K562 (cell line): ENCODE measurements at regions not wholly inside any gene's neighbourhood (a gene's known extent, or its start where the extent isn't known, plus 50 kb on each side); places are given as distances from the start of the nearest gene placed in this dataset.

Experiments
- ATAC-seq: fragments of 200-7000 bp; cut with Tn5 transposase; 3 replicates; pipeline ENCODE4 v1.9.1; 2020; ENCODE audit warnings: moderate library complexity
- BruUV-seq: library from RNA; stranded (reverse); fragments of 400-500 nt; replicated peaks from 2 replicates; lab custom pipeline; 2021; lab: Mats Ljungman, UMichigan
- CTCF ChIA-PET: fragments of 300-600 bp; formaldehyde crosslinking; extraction: SDS; loops from one replicate; lab custom pipeline; 2021; ENCODE audit warnings: low intra/inter-chr PET ratio; lab: Yijun Ruan, JAX
- POLR2A ChIA-PET: fragments of 300-600, 350-650 bp; sonication (Branson Sonifier 250); formaldehyde crosslinking; extraction: SDS; loops from one replicate; lab custom pipeline; 2021; ENCODE audit warnings: antibody characterized with exemption, inconsistent platforms; lab: Yijun Ruan, JAX
- DNase-seq, 4 experiments: peaks; one replicate each; pipeline versions ENCODE4 v3.0.0 to v3.0.0-alpha.2; 2011 to 2018; ENCODE audit warnings: low spot score in 3 of 4, mixed read lengths in 3 of 4; ENCODE audit errors: extremely low read depth in 1 of 4
- FAIRE-seq: peaks from 2 replicates; lab custom pipeline; 2011; peaks lifted over from hg19 to GRCh38; lab: Jason Lieb, UNC
- H2AFZ ChIP-seq: 2 replicates; pipeline ENCODE4 v1.6.0; 2011; ENCODE audit warnings: low read depth, low read length, control low read depth, inconsistent platforms
- H3K27ac ChIP-seq: fragments of 200-600 bp; 3 replicates; pipeline ENCODE4 v1.8.0; 2011; ENCODE audit warnings: low read depth, mild to moderate bottlenecking, control low read depth, inconsistent platforms, low read length, moderate library complexity, mixed read lengths; ENCODE audit errors: extremely low read depth
- H3K27me3 ChIP-seq, 2 experiments: fragments of 300-600 bp in 1 of 2; 2 replicates in 1 of 2; 3 replicates in 1 of 2; pipeline versions ENCODE4 v1.6.0 to v1.8.0; 2011; ENCODE audit warnings: inconsistent platforms in 2 of 2, low read length in 2 of 2, mild to moderate bottlenecking in 1 of 2, mixed read lengths in 1 of 2, moderate library complexity in 1 of 2; ENCODE audit not compliant: control insufficient read depth in 2 of 2, insufficient read depth in 2 of 2
- H3K36me3 ChIP-seq: fragments of 300-600 bp; 3 replicates; pipeline ENCODE4 v1.8.0; 2011; ENCODE audit warnings: mild to moderate bottlenecking, low read length, inconsistent platforms; ENCODE audit not compliant: control insufficient read depth, insufficient read depth
- H3K4me1 ChIP-seq, 2 experiments: fragments of 200-600 bp in 1 of 2; replicated peaks in 1 of 2; 2 replicates in 1 of 2; 3 replicates in 1 of 2; pipeline versions ENCODE4 v1.5.1 to v1.8.0; 2011; ENCODE audit warnings: inconsistent platforms in 2 of 2, low read length in 2 of 2, mild to moderate bottlenecking in 1 of 2, mixed read lengths in 1 of 2, moderate library complexity in 1 of 2; ENCODE audit not compliant: control insufficient read depth in 2 of 2, insufficient read depth in 2 of 2
- H3K4me2 ChIP-seq: 2 replicates; pipeline ENCODE4 v1.6.1; 2011; ENCODE audit warnings: low read length, control low read depth, inconsistent platforms, mixed read lengths; ENCODE audit not compliant: insufficient read depth
- H3K4me3 ChIP-seq: fragments of 200-600 bp; sonication (generic), shearing (Covaris generic); 2 replicates; pipeline ENCODE4 v1.5.1; 2016; ENCODE audit warnings: control low read depth, inconsistent platforms
- H3K79me2 ChIP-seq: fragments of 200-600 bp; 3 replicates; pipeline ENCODE4 v1.8.0; 2011; ENCODE audit warnings: low read length, inconsistent platforms; ENCODE audit not compliant: control insufficient read depth, insufficient read depth
- H3K9ac ChIP-seq, 2 experiments: 2 replicates each; pipeline versions ENCODE4 v1.6.0 to v1.6.1; 2011; ENCODE audit warnings: low read depth in 2 of 2, low read length in 2 of 2, control low read depth in 1 of 2, inconsistent platforms in 1 of 2, mild to moderate bottlenecking in 1 of 2, mixed read lengths in 1 of 2; ENCODE audit not compliant: insufficient read depth in 1 of 2
- H3K9me1 ChIP-seq: one replicate; pipeline ENCODE4 v1.6.0; 2011; ENCODE audit warnings: inconsistent platforms, mild to moderate bottlenecking, low read length, moderate library complexity; ENCODE audit not compliant: control insufficient read depth, insufficient read depth
- H3K9me3 ChIP-seq: replicated peaks from 2 replicates; pipeline ENCODE4 v1.5.1; 2011; ENCODE audit warnings: low read depth, low read length, inconsistent platforms; ENCODE audit not compliant: control insufficient read depth, insufficient read depth
- H4K20me1 ChIP-seq: replicated peaks from 2 replicates; pipeline ENCODE4 v1.6.1; 2011; ENCODE audit warnings: low read length, inconsistent platforms, mixed read lengths; ENCODE audit not compliant: control insufficient read depth, insufficient read depth
- ARNT ChIP-seq, 2 experiments: fragments of 450-650 bp; IDR thresholded peaks; 2 replicates each; pipeline ENCODE4 v1.6.1; 2016; ENCODE audit warnings: mild to moderate bottlenecking in 1 of 2
- ATF1 ChIP-seq, 2 experiments: fragments of 450-650 bp in 1 of 2; IDR thresholded peaks; 2 replicates each; pipeline ENCODE4 v1.6.1; 2016; ENCODE audit warnings: missing compliant biosample characterization in 1 of 2, missing genetic modification characterization in 1 of 2
- C11orf30 ChIP-seq: fragments of 450-650 bp; IDR thresholded peaks from 2 replicates; pipeline ENCODE4 v1.6.1; 2016; ENCODE audit warnings: low read depth, mild to moderate bottlenecking
- CBFA2T3 ChIP-seq: fragments of 450-650 bp; IDR thresholded peaks from 2 replicates; pipeline ENCODE4 v1.6.1; 2017
- GABPB1 ChIP-seq: sonication (generic); formaldehyde crosslinking; IDR thresholded peaks from 2 replicates; pipeline ENCODE4 v1.8.0; 2022; ENCODE audit warnings: mild to moderate bottlenecking, missing genetic modification reagents
- HDAC3 ChIP-seq: fragments of 450-650 bp; IDR thresholded peaks from 2 replicates; pipeline ENCODE4 v1.6.1; 2018; ENCODE audit warnings: borderline replicate concordance, mild to moderate bottlenecking, moderate library complexity; ENCODE audit not compliant: partially characterized antibody
- ILK ChIP-seq: fragments of 450-650 bp; IDR thresholded peaks from 2 replicates; pipeline ENCODE4 v1.6.1; 2016; ENCODE audit warnings: missing genetic modification characterization, low read depth, mild to moderate bottlenecking, missing compliant biosample characterization, moderate library complexity, borderline replicate concordance
- KAT7 ChIP-seq: sonication (generic); formaldehyde crosslinking; IDR thresholded peaks from 2 replicates; pipeline ENCODE4 v1.8.0; 2022; ENCODE audit warnings: missing genetic modification reagents, mild to moderate bottlenecking, borderline replicate concordance
- MTA1 ChIP-seq: fragments of 450-650 bp; IDR thresholded peaks from 2 replicates; pipeline ENCODE4 v1.6.1; 2017; ENCODE audit warnings: borderline replicate concordance
- NR3C1 ChIP-seq: sonication (generic); formaldehyde crosslinking; IDR thresholded peaks from 2 replicates; pipeline ENCODE4 v1.8.1; 2022; ENCODE audit warnings: missing genetic modification reagents
- OTX1 ChIP-seq: fragments of 450-650 bp; formaldehyde crosslinking; IDR thresholded peaks from 2 replicates; pipeline ENCODE4 v1.4.0; 2022; ENCODE audit warnings: mild to moderate bottlenecking
- TEAD4 ChIP-seq, 2 experiments: sonication (generic) in 1 of 2; formaldehyde crosslinking in 1 of 2; IDR thresholded peaks; 2 replicates each; pipeline versions ENCODE4 v1.6.1 to v1.8.0; 2012 to 2022; ENCODE audit warnings: borderline replicate concordance in 1 of 2, inconsistent platforms in 1 of 2, low read length in 1 of 2, mild to moderate bottlenecking in 1 of 2, missing genetic modification reagents in 1 of 2
- ZBED1 ChIP-seq: IDR thresholded peaks from 2 replicates; pipeline ENCODE4 v1.6.1; 2014
- ZFX ChIP-seq: sonication (generic); formaldehyde crosslinking; IDR thresholded peaks from 2 replicates; pipeline ENCODE4 v1.8.0; 2022; ENCODE audit warnings: mild to moderate bottlenecking, missing genetic modification reagents, moderate library complexity
- ZNF551 ChIP-seq: fragments of 250-450 bp; sonication (Bioruptor Pico); IDR thresholded peaks from 2 replicates; pipeline ENCODE4 v1.5.0; 2021; ENCODE audit warnings: mild to moderate bottlenecking, moderate library complexity
- WGBS: fragments of 100-300 bp; shearing (Covaris generic); methylation state at CpG from one replicate; pipeline ENCODE4 v1.1.6; 2016; ENCODE audit warnings: low coverage, mixed read lengths; ENCODE audit not compliant: insufficient coverage; ENCODE audit errors: missing lambda C conversion rate; 5-methylcytosine and 5-hydroxymethylcytosine counted together
- in situ Hi-C: fragments of 300-500 bp; cut with MboI; formaldehyde crosslinking; loops from 4 replicates; pipeline ENCODE4 v1.15.0; 2018; ENCODE audit warnings: inconsistent platforms, mixed read lengths
- intact Hi-C: fragments of 100-400 bp; cut with micrococcal nuclease; formaldehyde crosslinking; loops from 2 replicates; pipeline ENCODE4 v1.14.2; 2022
- TF ChIP-seq, protein P1 (sequence below): fragments of 250-450 bp; sonication (Bioruptor Pico); IDR thresholded peaks from 2 replicates; pipeline ENCODE4 v1.4.0; 2020; ENCODE audit warnings: mild to moderate bottlenecking, moderate library complexity

DNA sequence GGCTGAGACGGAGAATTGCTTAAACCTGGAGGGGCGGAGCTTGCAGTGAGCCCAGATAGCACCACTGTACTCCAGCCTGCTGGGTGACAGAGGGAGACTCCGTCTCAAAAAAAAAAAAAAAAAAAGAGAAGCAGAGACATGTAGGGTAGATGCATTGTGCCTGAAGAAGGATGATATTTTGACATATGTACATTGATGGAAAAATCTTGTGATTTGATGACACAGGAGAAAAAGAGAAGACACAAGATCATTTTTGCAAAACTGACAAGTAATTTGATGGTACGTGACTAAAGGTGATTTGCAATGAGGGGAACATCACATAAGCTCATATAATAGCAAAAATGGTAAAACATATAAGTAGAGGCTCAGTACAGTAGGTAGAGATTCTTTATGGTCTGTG, 340.1 kb upstream of the FSTL5 start:
- Histone ChIP-seq H2AFZ (no peak overlapping the region), H3K9me3 (no peaks in the 10 kb centered on the region), H3K9me1 (no peaks in the 10 kb centered on the region), H3K36me3 (no peaks in the 10 kb centered on the region), H3K27ac (no peak overlapping the region), H4K20me1 (no peaks in the 10 kb centered on the region), H3K79me2 (no peaks in the 10 kb centered on the region), H3K4me2 (no peak overlapping the region), H3K4me3 (no peak overlapping the region), H3K4me1 (no peaks in the 10 kb centered on the region), H3K27me3 (no peaks in the 10 kb centered on the region), H3K9ac (no peak overlapping the region)
- BruUV-seq = no TSS peak
- FAIRE-seq = no peak
- ChIA-PET POLR2A (no interaction called here), CTCF (no interaction called here)
- ATAC-seq = no peak
- WGBS = 0% methylated on average over 1 of the region's 4 CpGs
- intact Hi-C loops (no loop called here), in situ Hi-C loops (no loop called here)
- no peak for DNase-seq
- TF ChIP-seq ILK (no peak), ZBED1 (no peak)

DNA sequence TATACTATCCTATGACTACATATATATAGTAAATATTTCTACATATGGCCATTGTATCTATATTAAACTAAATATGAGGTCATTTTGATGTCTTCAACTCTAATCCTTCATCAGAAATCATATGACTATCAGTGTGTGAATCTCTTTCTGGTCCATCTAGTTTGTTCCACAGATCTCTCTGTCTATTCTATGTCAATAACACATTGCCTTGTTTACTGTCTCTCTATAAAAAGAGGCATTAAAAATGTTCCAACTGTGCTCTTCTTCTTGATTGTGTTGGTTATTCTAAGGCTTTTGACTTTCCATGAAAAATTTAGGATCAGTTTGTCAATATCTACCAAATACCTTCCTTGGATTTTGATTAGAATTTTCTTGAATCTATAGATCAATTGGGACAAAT, 338.3 kb upstream of the FSTL5 start:
- ATAC-seq = no peak
- no peaks in the 10 kb centered on the region for H3K4me1 ChIP-seq
- no peak overlapping the region for H3K9ac ChIP-seq
- no peaks in the 10 kb centered on the region for H4K20me1 ChIP-seq
- no peak for TF ChIP-seq ATF1 (CRISPR knock-in tag; IDR thresholded peaks at IDR 0.05)
- TF ChIP-seq ATF1 (tag; IDR thresholded peaks at IDR 0.05) = no peak
- no peak for TF ChIP-seq MTA1
- TF ChIP-seq OTX1 = no peak
- TF ChIP-seq TEAD4 (IDR thresholded peaks at IDR 0.05; ENCODE audit: low read length) = no peak
- TF ChIP-seq TEAD4 (CRISPR knock-in tag; IDR thresholded peaks at IDR 0.05; ENCODE audit: borderline replicate concordance) = no peak
- no peak for TF ChIP-seq ARNT (IDR thresholded peaks at IDR 0.05)
- no peak for TF ChIP-seq ZNF551
- no peak for TF ChIP-seq C11orf30
- TF ChIP-seq KAT7 (CRISPR knock-in tag) = no peak
- TF ChIP-seq CBFA2T3 = no peak
- TF ChIP-seq ZFX (CRISPR knock-in tag) = no peak
- TF ChIP-seq NR3C1 (CRISPR knock-in tag) = no peak
- no peak for TF ChIP-seq HDAC3
- TF ChIP-seq, protein P1, sequence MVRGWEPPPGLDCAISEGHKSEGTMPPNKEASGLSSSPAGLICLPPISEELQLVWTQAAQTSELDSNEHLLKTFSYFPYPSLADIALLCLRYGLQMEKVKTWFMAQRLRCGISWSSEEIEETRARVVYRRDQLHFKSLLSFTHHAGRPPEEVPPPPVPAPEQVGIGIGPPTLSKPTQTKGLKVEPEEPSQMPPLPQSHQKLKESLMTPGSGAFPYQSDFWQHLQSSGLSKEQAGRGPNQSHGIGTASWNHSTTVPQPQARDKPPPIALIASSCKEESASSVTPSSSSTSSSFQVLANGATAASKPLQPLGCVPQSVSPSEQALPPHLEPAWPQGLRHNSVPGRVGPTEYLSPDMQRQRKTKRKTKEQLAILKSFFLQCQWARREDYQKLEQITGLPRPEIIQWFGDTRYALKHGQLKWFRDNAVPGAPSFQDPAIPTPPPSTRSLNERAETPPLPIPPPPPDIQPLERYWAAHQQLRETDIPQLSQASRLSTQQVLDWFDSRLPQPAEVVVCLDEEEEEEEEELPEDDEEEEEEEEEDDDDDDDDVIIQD = no peak
- TF ChIP-seq GABPB1 (CRISPR knock-in tag) = no peak
- no peak overlapping the region for H3K4me3 ChIP-seq
- BruUV-seq = no TSS peak
- no peak for FAIRE-seq
- H3K4me2 ChIP-seq = no peak overlapping the region
- in situ Hi-C loops (no loop called here), intact Hi-C loops (no loop called here)
- POLR2A ChIA-PET = no interaction called here
- no peak overlapping the region for H3K27ac ChIP-seq
- H3K79me2 ChIP-seq = no peaks in the 10 kb centered on the region
- no peaks in the 10 kb centered on the region for H3K9me3 ChIP-seq
- H3K27me3 ChIP-seq = no peaks in the 10 kb centered on the region
- CTCF ChIA-PET = no interaction called here
- no peak for DNase-seq
- H3K36me3 ChIP-seq = no peaks in the 10 kb centered on the region
- no peak overlapping the region for H2AFZ ChIP-seq
- H3K9me1 ChIP-seq = no peaks in the 10 kb centered on the region
